ENCODE measurements at regions not wholly inside any gene's neighbourhood (a gene's known extent, or its start where the extent isn't known, plus 50 kb on each side); places are given as distances from the start of the nearest gene placed in this dataset.

GRCh38 chr12:41739066-41739465 is 405.6 kb downstream of the GXYLT1 start:
- no peak for DNase-seq

- no peak for DNase-seq
Measured at GRCh38 chr12:41737423-41737822, 407.3 kb downstream of the GXYLT1 start.

DNA sequence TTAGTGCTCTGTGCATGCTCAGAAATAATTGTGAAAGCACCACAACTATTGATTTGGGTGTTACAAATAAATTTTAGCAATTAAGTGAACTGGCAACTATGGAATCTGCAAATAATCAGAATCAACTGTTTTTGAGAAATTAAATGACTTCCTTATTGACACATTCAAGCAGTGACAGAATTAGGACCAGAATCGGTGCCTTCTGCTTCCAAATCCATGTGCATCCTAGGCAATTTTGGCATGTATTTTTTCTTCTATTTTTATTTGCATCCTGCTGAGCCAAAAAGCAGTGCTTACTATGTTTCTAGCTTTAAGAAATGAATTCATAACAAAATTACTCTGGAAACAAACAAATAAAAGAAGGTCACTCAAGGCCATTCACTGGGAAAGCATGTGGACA is 408.2 kb downstream of the GXYLT1 start:
- DNase-seq, result no peak

GRCh38 chr12:41731691-41732090 is 413.0 kb downstream of the GXYLT1 start:
- no peak for DNase-seq

GRCh38 chr12:41731061-41731460 is 413.6 kb downstream of the GXYLT1 start:
- no peak for DNase-seq

DNA sequence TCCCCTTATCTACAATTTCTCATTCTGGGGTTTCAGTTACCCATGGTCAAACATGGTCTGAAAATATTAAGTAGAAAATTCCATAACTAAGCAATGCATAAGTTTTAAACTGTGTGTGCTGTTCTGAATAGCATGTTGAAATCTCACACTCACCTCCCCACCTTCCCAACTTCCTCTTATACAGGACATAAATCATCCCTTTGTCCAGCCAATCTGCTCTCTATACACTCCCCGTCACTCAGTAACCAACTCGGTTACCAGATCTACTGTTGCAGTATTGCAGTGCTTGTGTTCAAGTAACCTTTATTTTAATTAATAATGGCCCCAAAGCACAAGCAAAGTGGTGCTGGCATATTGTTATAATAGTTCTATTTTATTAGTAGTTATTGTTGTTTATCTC is 420.5 kb downstream of the GXYLT1 start:
- no peak for DNase-seq

GRCh38 chr12:41719214-41719613 is 425.5 kb downstream of the GXYLT1 start:
- DNase-seq, result no peak

DNA sequence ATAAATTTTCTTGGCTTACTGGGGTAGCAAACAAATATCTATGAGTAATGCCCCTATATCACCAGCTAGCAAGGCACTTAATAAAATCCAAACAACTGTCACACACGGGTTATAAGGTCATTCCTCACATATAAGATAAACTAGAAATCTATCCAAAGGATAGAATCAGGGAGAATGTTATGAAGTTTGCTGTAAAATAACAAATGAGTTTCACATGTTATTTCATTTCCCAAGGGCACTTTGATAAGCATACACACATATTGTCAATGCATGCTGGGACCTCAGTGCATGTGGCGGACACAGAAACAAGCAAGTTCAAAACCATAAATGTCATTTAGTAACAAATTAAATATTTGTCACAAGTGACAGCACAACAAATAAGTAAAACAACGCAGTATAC is 429.4 kb downstream of the GXYLT1 start:
- no peak for DNase-seq

DNA sequence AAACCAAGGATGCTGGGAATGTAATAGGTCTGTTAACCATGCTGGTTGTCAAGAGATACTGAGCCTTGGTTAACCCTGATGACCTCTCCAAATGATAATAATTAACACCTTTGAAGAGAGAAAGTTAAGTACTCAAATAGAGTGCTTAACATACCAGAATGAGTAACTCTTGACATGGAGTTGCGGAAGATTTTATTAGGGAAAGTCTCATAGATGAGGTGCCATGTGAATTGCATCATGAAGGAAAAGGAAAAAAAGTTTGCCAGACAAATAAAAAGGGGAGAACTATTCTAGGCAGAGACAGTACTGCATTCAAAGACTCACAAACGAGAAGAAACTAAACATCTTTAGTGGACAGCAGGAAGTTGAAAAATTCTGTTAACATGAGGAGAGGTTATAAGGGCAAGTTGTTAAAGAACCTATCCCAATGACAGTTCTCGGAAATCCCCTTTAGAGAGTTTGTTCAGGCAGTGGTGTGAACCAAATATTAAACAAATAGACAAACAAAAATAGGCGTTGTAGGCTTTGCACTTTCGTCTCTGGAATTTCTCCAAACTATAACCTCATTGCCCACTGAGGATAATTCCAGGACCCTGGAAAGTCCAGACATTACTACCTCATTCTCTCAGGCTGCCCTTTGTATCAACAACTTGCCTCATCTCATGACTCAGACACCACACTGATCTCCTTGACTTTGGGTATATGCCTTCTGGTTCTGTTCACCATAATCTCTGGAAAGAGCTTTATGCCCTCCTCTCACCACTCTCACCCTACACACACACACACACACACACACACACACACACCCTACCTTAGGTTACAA is 435.0 kb downstream of the GXYLT1 start:
- DNase-seq, result no peak

DNA sequence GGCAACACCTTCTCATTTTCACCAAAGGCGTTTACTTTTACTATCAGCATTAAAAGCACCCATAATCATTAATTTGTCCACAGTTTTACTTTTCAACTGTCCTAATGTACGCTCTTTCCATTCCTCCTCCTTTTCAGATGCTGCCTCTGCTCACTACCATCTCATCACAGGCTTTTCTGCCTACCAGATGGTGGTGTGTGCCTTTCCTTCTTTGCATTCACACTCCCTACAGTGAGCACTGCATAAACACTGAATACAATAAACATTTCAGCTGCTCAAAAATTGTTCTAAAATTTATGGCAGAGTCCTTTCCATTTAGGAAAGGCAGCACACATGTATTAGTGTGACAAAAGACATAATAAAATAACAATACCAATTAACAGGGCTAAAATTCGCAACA is 435.7 kb downstream of the GXYLT1 start:
- no peak for DNase-seq

DNA sequence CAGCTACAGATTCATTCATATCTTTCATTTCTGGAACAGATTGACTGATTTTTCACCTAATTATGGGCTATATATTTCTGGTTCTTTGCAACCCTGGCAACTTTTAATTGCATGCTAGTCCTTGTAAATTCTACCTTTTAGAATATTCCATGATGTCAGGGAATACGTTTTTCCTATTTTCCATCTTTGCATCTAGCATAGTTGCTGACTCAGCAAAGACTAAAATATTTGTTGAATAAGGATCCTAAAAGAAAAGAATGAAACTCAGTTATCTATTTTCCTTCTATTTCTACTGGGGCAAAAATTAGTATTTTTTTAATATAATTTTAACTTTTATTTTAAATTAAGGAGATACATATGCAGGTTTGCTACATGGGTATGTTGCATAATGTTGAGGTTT is 438.3 kb downstream of the GXYLT1 start:
- no peak for DNase-seq

- DNase-seq, result no peak
Measured at GRCh38 chr12:41701943-41702601, 442.6 kb downstream of the GXYLT1 start.

DNA sequence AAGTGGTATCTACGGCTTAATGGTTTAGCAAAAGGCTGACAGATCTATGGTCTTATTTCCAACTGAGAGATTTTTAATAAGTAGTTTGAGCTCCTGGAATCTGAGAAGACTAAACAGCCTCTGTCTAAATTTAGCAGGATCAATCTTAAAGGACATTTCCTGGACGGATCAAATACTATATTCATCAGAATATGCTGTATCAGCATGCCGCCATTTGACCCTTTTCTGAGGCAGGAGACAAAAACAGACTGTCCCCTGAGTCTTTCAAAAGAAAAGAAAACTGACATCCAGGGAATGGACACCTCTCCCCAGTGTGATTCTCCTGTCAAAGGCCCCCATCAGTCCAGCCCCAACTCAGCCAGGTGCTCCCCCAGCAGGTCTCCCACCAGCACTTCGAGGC is 443.7 kb downstream of the GXYLT1 start:
- no peak for DNase-seq

DNA sequence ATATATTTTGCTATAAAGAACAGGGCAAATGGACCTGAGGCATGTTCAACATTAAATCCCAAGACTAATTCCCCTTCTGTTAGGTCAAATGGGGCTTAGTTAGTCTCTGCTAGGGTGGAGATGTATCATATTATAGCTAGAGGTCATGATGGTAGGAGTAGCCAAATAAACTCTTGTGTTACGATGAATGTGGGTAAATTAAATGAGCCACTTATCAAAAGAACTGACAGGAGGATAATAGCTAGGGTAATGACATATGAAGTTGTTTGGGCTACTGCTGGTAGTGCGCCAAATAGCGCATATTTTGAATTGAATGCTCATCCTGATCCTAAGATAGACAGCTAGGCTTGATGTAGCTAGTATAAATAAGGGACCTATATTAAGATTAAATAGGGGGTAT is 445.0 kb downstream of the GXYLT1 start:
- DNase-seq, result no peak

- no peak for DNase-seq
Measured at GRCh38 chr12:41697161-41697560, 447.5 kb downstream of the GXYLT1 start.

DNA sequence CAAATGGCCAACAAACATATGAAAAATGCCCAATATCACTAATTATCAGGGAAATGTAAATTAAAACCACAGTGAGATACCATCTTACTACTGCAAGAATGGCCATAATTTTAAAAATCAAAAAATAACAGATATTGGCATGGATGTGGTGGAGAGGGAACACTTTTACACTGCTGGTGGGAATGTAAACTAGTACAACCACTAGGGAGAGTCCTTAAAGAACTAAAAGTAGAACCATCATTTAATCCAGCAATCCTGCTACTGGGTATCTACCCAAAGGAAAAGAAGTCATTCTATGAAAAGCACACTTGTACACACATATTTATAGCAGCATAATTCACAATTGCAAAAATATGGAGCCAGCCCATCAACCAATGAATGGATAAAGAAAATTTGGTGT is 459.7 kb downstream of the GXYLT1 start:
- no peak for DNase-seq

GRCh38 chr12:41683513-41684240 is 461.0 kb downstream of the GXYLT1 start:
- no peak for DNase-seq

DNA sequence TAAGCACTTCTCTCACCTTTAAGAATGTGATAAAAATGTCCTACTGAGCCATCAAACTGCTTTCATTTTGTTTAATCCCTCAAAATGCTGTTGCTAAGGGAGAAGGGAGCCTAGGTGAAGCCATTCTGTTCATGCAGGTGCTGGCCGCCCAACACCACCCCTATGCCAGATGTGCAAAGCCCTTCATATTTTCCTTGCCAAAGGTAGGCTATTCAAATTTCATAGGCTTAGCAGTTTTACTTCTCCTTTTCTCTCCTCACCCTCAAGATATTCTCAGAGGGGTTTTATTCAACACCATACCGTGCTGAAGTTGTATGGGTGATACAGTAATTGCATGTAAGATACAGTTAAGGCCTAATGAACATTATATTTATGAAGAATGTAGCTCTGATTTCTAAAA is 461.7 kb downstream of the GXYLT1 start:
- no peak for DNase-seq

GRCh38 chr12:41681898-41682297 is 462.8 kb downstream of the GXYLT1 start:
- DNase-seq, result no peak

- DNase-seq, result no peak
Measured at GRCh38 chr12:41680155-41680554, 464.5 kb downstream of the GXYLT1 start.

DNA sequence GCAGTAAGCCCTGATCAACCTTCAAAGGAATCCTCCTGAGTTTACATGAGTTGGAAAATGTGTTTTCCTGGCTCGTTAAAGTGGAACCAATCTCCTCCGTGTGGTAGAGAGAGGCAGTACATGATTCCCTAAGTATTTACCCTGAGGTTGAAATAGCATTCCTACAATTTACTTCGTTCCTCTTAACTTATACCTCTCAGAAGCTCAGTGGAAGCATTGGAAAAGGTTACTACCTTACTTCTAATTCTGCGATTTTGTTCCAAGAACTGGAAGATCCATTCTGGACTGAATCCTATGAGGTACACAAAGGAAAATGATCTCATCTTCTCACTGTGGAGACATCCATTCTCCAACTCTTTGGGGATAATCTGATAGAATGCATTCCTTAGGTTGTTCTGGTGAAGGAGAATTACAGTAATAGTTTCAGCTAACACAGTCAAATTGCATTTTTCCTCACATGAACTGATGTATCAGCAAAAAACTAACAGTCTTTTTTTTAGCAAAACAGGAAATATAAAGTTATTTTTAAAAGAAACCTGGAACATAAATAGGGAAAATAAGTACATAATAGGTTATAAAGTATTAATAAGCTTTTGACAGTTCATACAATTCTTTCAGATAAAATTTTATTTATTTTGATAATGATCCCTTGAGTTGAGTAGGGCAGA is 475.6 kb downstream of the PDZRN4 start:
- DNase-seq, result peak; percentile 13

GRCh38 chr12:41661141-41661765 is 473.1 kb downstream of the PDZRN4 start:
- no peak for DNase-seq

DNA sequence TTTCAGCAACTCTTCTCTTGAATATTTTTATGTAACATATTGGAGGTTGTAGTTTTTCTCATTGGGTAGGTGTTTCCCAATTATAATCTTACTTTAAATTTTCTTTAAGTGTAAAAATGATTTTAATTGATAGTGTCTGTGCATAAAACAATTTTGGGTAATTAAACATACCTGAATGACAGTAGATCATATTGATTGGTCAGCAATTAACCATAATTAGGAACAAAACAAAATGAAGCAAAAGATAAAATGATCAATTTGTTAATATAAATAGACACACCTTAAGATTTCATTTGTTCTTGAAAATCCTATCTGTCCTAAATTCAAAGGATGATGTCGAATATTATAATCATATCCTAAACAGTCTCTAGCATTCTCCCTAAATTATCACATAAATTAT is 468.3 kb downstream of the PDZRN4 start:
- no peak for DNase-seq

Data from fibroblast of skin of abdomen (primary cell).